H9 (cell line): ENCODE measurements at regions not wholly inside any gene's neighbourhood (a gene's known extent, or its start where the extent isn't known, plus 50 kb on each side); places are given as distances from the start of the nearest gene placed in this dataset.

ENCODE experiments used
- DNase-seq: peaks from one replicate; pipeline ENCODE4 v3.0.0-alpha.2; 2017
- H2AFZ ChIP-seq: one replicate; pipeline ENCODE4 v1.6.1; 2013; ENCODE audit warnings: mild to moderate bottlenecking, low read length, control low read depth, moderate library complexity
- H2AK5ac ChIP-seq: 2 replicates; pipeline ENCODE4 v1.6.1; 2013; ENCODE audit warnings: low read length, control low read depth, mixed read lengths; ENCODE audit not compliant: insufficient read length
- H2BK120ac ChIP-seq: one replicate; pipeline ENCODE4 v1.6.1; 2013; ENCODE audit warnings: low read depth, mild to moderate bottlenecking, low read length, control low read depth, inconsistent platforms; ENCODE audit not compliant: poor library complexity, severe bottlenecking
- H2BK12ac ChIP-seq: 2 replicates; pipeline ENCODE4 v1.6.1; 2013; ENCODE audit warnings: low read length, control low read depth, mixed read lengths, low read depth; ENCODE audit not compliant: insufficient read length
- H2BK15ac ChIP-seq: 2 replicates; pipeline ENCODE4 v1.6.1; 2013; ENCODE audit warnings: low read depth, low read length, control low read depth
- H2BK20ac ChIP-seq: one replicate; pipeline ENCODE4 v1.6.1; 2013; ENCODE audit warnings: low read depth, mild to moderate bottlenecking, low read length, control low read depth, inconsistent platforms; ENCODE audit not compliant: poor library complexity, severe bottlenecking
- H2BK5ac ChIP-seq: 2 replicates; pipeline ENCODE4 v1.6.1; 2013; ENCODE audit warnings: low read length, control low read depth, mixed read lengths; ENCODE audit not compliant: insufficient read length
- H3K14ac ChIP-seq: 2 replicates; pipeline ENCODE4 v1.6.1; 2013; ENCODE audit warnings: low read length, control low read depth; ENCODE audit not compliant: insufficient read depth
- H3K18ac ChIP-seq: 2 replicates; pipeline ENCODE4 v1.6.1; 2013; ENCODE audit warnings: low read depth, mild to moderate bottlenecking, mixed read lengths, low read length, control low read depth; ENCODE audit not compliant: insufficient read length
- H3K23ac ChIP-seq: 2 replicates; pipeline ENCODE4 v1.6.1; 2013; ENCODE audit warnings: low read length, control low read depth, mixed read lengths, low read depth; ENCODE audit not compliant: insufficient read length
- H3K23me2 ChIP-seq: 2 replicates; pipeline ENCODE4 v1.6.1; 2013; ENCODE audit warnings: low read depth, mild to moderate bottlenecking, mixed read lengths, low read length, control low read depth; ENCODE audit not compliant: insufficient read length, poor library complexity, severe bottlenecking
- H3K27ac ChIP-seq: 2 replicates; pipeline ENCODE4 v1.5.1; 2013; ENCODE audit warnings: low read length, control low read depth, mixed read lengths, low read depth; ENCODE audit not compliant: insufficient read length
- H3K27me3 ChIP-seq: 2 replicates; pipeline ENCODE4 v1.6.1; 2013; ENCODE audit warnings: low read length, control low read depth, inconsistent platforms; ENCODE audit not compliant: insufficient read depth
- H3K4ac ChIP-seq: 2 replicates; pipeline ENCODE4 v1.6.1; 2013; ENCODE audit warnings: low read depth, mild to moderate bottlenecking, control low read depth, inconsistent platforms, low read length, moderate library complexity
- H3K4me1 ChIP-seq: 2 replicates; pipeline ENCODE4 v1.6.1; 2013; ENCODE audit warnings: low read length, control low read depth, inconsistent platforms; ENCODE audit not compliant: insufficient read depth
- H3K4me2 ChIP-seq: 2 replicates; pipeline ENCODE4 v1.6.1; 2013; ENCODE audit warnings: low read length, control low read depth, mixed read lengths; ENCODE audit not compliant: insufficient read length, insufficient read depth
- H3K56ac ChIP-seq: 2 replicates; pipeline ENCODE4 v1.6.1; 2013; ENCODE audit warnings: low read depth, mild to moderate bottlenecking, mixed read lengths, low read length, control low read depth; ENCODE audit not compliant: insufficient read length
- H3K79me1 ChIP-seq: 2 replicates; pipeline ENCODE4 v1.6.1; 2013; ENCODE audit warnings: low read depth, mild to moderate bottlenecking, moderate library complexity, low read length, control low read depth, inconsistent platforms; ENCODE audit not compliant: insufficient read depth, poor library complexity, severe bottlenecking
- H3K79me2 ChIP-seq: 2 replicates; pipeline ENCODE4 v1.6.1; 2013; ENCODE audit warnings: low read length, control low read depth, inconsistent platforms; ENCODE audit not compliant: insufficient read depth
- H3K9ac ChIP-seq: 2 replicates; pipeline ENCODE4 v1.6.1; 2013; ENCODE audit warnings: low read length, control low read depth, mixed read lengths; ENCODE audit not compliant: insufficient read length; ENCODE audit errors: extremely low read depth
- H3K9me3 ChIP-seq: one replicate; pipeline ENCODE4 v1.6.1; 2013; ENCODE audit warnings: low read depth, low read length, inconsistent platforms; ENCODE audit not compliant: control insufficient read depth
- H3T11ph ChIP-seq: one replicate; pipeline ENCODE4 v1.6.1; 2013; ENCODE audit warnings: mild to moderate bottlenecking, low read length, control low read depth, inconsistent platforms
- H4K20me1 ChIP-seq: one replicate; pipeline ENCODE4 v1.6.1; 2013; ENCODE audit not compliant: control insufficient read depth, insufficient read length, insufficient read depth
- H4K5ac ChIP-seq: 2 replicates; pipeline ENCODE4 v1.6.1; 2013; ENCODE audit warnings: low read depth, mild to moderate bottlenecking, mixed read lengths, low read length, control low read depth; ENCODE audit not compliant: insufficient read length
- H4K8ac ChIP-seq: replicated peaks from 2 replicates; pipeline ENCODE4 v1.6.1; 2013; ENCODE audit warnings: low read length, control low read depth, mixed read lengths, low read depth; ENCODE audit not compliant: insufficient read length
- H4K91ac ChIP-seq: 2 replicates; pipeline ENCODE4 v1.6.1; 2013; ENCODE audit warnings: low read depth, mild to moderate bottlenecking, moderate library complexity, mixed read lengths, low read length, control low read depth; ENCODE audit not compliant: insufficient read length
- H3K27ac Mint-ChIP-seq, 3 experiments: 2 replicates in 2 of 3; 3 replicates in 1 of 3; pipeline ENCODE4 v1.8.0; 2020 to 2021; ENCODE audit warnings: mixed read lengths in 3 of 3, mild to moderate bottlenecking in 1 of 3, moderate library complexity in 1 of 3
- H3K27me3 Mint-ChIP-seq: 2 replicates; pipeline ENCODE4 v1.8.0; 2021; ENCODE audit warnings: low read depth, mild to moderate bottlenecking, moderate library complexity, mixed read lengths
- H3K36me3 Mint-ChIP-seq, 3 experiments: 2 replicates in 2 of 3; 3 replicates in 1 of 3; pipeline ENCODE4 v1.8.0; 2020 to 2021; ENCODE audit warnings: low read depth in 3 of 3, mixed read lengths in 3 of 3; ENCODE audit not compliant: insufficient read depth in 1 of 3
- H3K4me1 Mint-ChIP-seq, 2 experiments: 2 replicates each; pipeline ENCODE4 v1.8.0; 2020; ENCODE audit warnings: mixed read lengths in 2 of 2
- H3K4me3 Mint-ChIP-seq, 2 experiments: 2 replicates in 1 of 2; 3 replicates in 1 of 2; pipeline ENCODE4 v1.8.0; 2020 to 2021; ENCODE audit warnings: mild to moderate bottlenecking in 2 of 2, mixed read lengths in 2 of 2, moderate library complexity in 1 of 2
- H3K9me3 Mint-ChIP-seq, 2 experiments: 2 replicates in 1 of 2; 3 replicates in 1 of 2; pipeline ENCODE4 v1.8.0; 2020; ENCODE audit warnings: mild to moderate bottlenecking in 2 of 2, mixed read lengths in 2 of 2, moderate library complexity in 1 of 2
- CTCF ChIP-seq: fragments of 200-600 bp; sonication (generic); conservative IDR thresholded peaks from 3 replicates; pipeline ENCODE4 v1.8.0; 2021; ENCODE audit warnings: antibody characterized with exemption, mild to moderate bottlenecking
- WGBS: extraction: QIAGEN DNeasy Blood & Tissue Kit; methylation state at CpG from one replicate; pipeline ENCODE4 v1.1.7; 2013; ENCODE audit warnings: missing lambda C conversion rate, low lambda C conversion rate, mixed read lengths; ENCODE audit not compliant: insufficient read length; ENCODE audit errors: extremely low coverage; 5-methylcytosine and 5-hydroxymethylcytosine counted together

DNA sequence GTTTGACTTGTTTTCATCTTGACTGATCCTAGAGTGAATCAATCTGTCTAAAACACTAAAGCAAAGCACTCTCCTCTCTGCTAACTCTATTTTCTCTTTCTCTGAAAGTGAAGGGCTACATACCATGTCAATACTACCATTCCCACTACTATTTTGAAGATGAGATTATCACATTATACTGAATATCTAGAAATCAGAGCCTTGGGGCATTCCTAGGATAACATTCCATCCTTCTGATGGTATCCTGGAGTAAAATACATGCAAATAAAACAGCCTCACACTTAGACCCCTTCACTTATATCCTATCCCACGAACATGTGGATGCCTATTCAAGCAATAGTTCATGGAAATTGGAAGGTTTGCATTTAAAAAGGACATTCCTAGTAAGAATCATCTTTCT lies 309.3 kb upstream of the ACTBL2 start:
- no peaks in the 10 kb centered on the region for H3K79me2 ChIP-seq
- WGBS, result no CpG with 5 or more reads among the region's 1 CpG
- no peak overlapping the region for H3K14ac ChIP-seq

More for the DNA sequence above, 309.3 kb upstream of the ACTBL2 start:
- Mint-ChIP-seq H3K27me3 (no peaks in the 10 kb centered on the region), H3K27ac (no peak overlapping the region; a peak in 1 of 7 replicates), H3K4me3 (no peak overlapping the region), H3K9me3 (no peaks in the 10 kb centered on the region), H3K4me1 (no peaks in the 10 kb centered on the region), H3K36me3 (no peaks in the 10 kb centered on the region)
- no peak overlapping the region for H2BK5ac ChIP-seq
- no peaks in the 10 kb centered on the region for H3K9me3 ChIP-seq
- H2BK15ac ChIP-seq, result no peak overlapping the region
- H3K4me1 ChIP-seq, result no peaks in the 10 kb centered on the region
- H3K23ac ChIP-seq, result no peak overlapping the region
- no peak for TF ChIP-seq CTCF
- no peak overlapping the region for H2AFZ ChIP-seq
- H3K4ac ChIP-seq, result no peak overlapping the region
- H3K79me1 ChIP-seq, result no peaks in the 10 kb centered on the region
- no peak overlapping the region for H2BK120ac ChIP-seq
- H4K8ac ChIP-seq, result no peak overlapping the region
- no peak overlapping the region for H3K27ac ChIP-seq
- H3K56ac ChIP-seq, result no peak overlapping the region
- H3K27me3 ChIP-seq, result no peaks in the 10 kb centered on the region
- no peaks in the 10 kb centered on the region for H3K23me2 ChIP-seq
- no peak overlapping the region for H3K18ac ChIP-seq
- no peak overlapping the region for H4K5ac ChIP-seq
- DNase-seq, result no peak
- H4K20me1 ChIP-seq, result no peaks in the 10 kb centered on the region
- H2AK5ac ChIP-seq, result no peak overlapping the region
- no peak overlapping the region for H2BK12ac ChIP-seq
- no peak overlapping the region for H3T11ph ChIP-seq
- no peak overlapping the region for H4K91ac ChIP-seq
- no peak overlapping the region for H3K9ac ChIP-seq
- no peak overlapping the region for H3K4me2 ChIP-seq
- H2BK20ac ChIP-seq, result no peak overlapping the region
